Activated T-cell treated with anti-CD3 and anti-CD28 coated beads, Interleukin-2, amount 50 U/mL, for 1 hour (primary cell): ENCODE measurements at regions not wholly inside any gene's neighbourhood (a gene's known extent, or its start where the extent isn't known, plus 50 kb on each side); places are given as distances from the start of the nearest gene placed in this dataset.

ENCODE experiments used
- DNase-seq: peaks from one replicate; pipeline ENCODE4 v3.0.0-alpha.2; 2020

- DNase-seq: no peak
Measured at GRCh38 chr11:11789735-11790369, 51.9 kb upstream of the USP47 start.

- no peak for DNase-seq
Measured at GRCh38 chr11:11788063-11788710, 53.6 kb upstream of the USP47 start.

- peak; percentile 66 for DNase-seq
Measured at GRCh38 chr11:11787305-11788062, 54.3 kb upstream of the USP47 start.

GRCh38 chr11:11786771-11787170, 55.0 kb upstream of the USP47 start:
- no peak for DNase-seq

- DNase-seq: no peak
Measured at GRCh38 chr11:11786234-11786633, 55.5 kb upstream of the USP47 start.

GRCh38 chr11:11782532-11783110, 59.2 kb upstream of the USP47 start:
- DNase-seq: no peak

- DNase-seq: no peak
Measured at GRCh38 chr11:11780858-11781257, 60.9 kb upstream of the USP47 start.

GRCh38 chr11:11779975-11780374, 61.8 kb upstream of the USP47 start:
- DNase-seq: no peak

- no peak for DNase-seq
Measured at GRCh38 chr11:11777897-11778296, 63.9 kb upstream of the USP47 start.

- DNase-seq: no peak
Measured at GRCh38 chr11:11776714-11777113, 65.1 kb upstream of the USP47 start.

- no peak for DNase-seq
Measured at GRCh38 chr11:11774928-11775327, 66.8 kb upstream of the USP47 start.

- no peak for DNase-seq
Measured at GRCh38 chr11:11772865-11773515, 68.8 kb upstream of the USP47 start.

- no peak for DNase-seq
Measured at GRCh38 chr11:11770921-11771486, 70.8 kb upstream of the USP47 start.

GRCh38 chr11:11770296-11770695, 71.5 kb upstream of the USP47 start:
- DNase-seq: no peak

- no peak for DNase-seq
Measured at GRCh38 chr11:11769782-11770181, 72.0 kb upstream of the USP47 start.

- no peak for DNase-seq
Measured at GRCh38 chr11:11769362-11769761, 72.4 kb upstream of the USP47 start.

GRCh38 chr11:11764423-11764803, 77.4 kb upstream of the USP47 start:
- no peak for DNase-seq

GRCh38 chr11:11763796-11764422, 77.9 kb upstream of the USP47 start:
- DNase-seq: no peak

GRCh38 chr11:11760838-11761237, 80.9 kb upstream of the USP47 start:
- no peak for DNase-seq

- DNase-seq: no peak
Measured at GRCh38 chr11:11758603-11759196, 83.1 kb upstream of the USP47 start.

GRCh38 chr11:11757909-11758308, 83.9 kb upstream of the USP47 start:
- no peak for DNase-seq

- DNase-seq: no peak
Measured at GRCh38 chr11:11756718-11757117, 85.1 kb upstream of the USP47 start.
